CD4-positive, alpha-beta T cell treated with Interleukin-4 for 1 hour (primary cell): ENCODE measurements at regions not wholly inside any gene's neighbourhood (a gene's known extent, or its start where the extent isn't known, plus 50 kb on each side); places are given as distances from the start of the nearest gene placed in this dataset.
A peak's percentile ranks its signal among the peaks of the same experiment; 100 is the strongest.

Experiments
- DNase-seq, 2 donors: peaks; one replicate each; pipeline ENCODE4 v3.0.0-alpha.2; 2020 to 2022

DNA sequence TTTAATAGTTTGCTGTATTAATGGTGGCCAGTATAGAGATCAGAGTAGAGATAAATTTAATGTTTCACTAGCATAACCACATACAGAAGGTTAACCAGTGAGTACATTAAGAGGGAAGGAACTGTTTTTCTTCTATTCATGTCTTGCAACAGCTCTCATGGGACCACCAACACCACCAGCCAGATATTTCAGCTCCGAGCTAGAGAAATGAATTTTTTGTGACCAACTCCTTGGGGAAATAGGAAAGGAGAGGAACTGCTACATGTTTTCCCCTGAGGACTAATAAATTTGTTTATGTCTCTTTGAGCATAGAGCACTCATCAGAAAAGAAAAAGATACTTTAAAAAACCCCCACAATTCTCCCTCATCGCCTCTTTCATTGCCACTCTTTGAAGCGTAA is 247.5 kb downstream of the MBNL1 start:
- no peak for DNase-seq

- no peak for DNase-seq
Measured at GRCh38 chr3:152517502-152517901, 248.8 kb downstream of the MBNL1 start.

DNA sequence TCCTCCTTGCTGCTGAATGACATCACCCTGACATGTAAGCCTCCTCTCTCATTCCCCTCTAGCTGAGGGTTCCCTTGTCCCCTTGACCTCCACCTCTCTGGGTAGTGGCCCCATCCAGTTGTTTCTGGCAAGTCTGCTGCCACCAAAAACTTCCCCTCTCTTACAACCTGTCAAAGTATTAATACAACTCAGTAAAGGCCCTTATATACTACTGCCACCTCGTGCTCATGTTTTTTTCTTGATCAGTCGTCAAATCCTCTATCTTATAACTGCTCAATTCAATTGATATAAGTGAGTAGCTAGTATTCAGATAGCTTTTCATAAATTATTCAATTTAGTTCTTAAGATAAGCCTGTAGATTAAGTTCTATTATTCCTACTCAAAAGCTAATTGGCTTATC is 249.6 kb downstream of the MBNL1 start:
- DNase-seq: no peak

- DNase-seq: no peak
Measured at GRCh38 chr3:152519376-152519775, 250.6 kb downstream of the MBNL1 start.

DNA sequence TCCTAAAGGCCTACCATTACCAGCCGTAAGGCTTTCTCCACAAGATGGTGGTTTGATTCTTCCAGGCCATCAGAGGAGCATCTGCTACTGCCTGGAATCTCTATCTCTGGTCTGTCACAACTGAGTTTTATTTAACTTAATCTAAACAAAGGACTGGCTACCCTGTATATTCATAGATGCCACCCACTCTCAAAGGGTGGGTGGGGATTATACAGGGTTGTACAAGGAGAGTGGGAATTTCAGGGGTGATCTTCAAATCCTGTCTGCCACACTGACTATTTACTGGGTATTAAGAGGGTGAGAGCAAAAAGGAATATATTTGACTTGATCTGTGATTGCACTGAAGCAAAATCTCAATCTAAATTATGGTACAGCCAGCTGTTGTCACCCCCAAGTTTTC is 253.3 kb downstream of the MBNL1 start:
- DNase-seq: no peak

GRCh38 chr3:152524198-152525140 is 255.7 kb downstream of the MBNL1 start:
- peak; percentile 25 to 55 for DNase-seq

- DNase-seq: no peak
Measured at GRCh38 chr3:152531717-152532116, 263.0 kb downstream of the MBNL1 start.

GRCh38 chr3:152538518-152538917 is 269.8 kb downstream of the MBNL1 start:
- DNase-seq: no peak

DNA sequence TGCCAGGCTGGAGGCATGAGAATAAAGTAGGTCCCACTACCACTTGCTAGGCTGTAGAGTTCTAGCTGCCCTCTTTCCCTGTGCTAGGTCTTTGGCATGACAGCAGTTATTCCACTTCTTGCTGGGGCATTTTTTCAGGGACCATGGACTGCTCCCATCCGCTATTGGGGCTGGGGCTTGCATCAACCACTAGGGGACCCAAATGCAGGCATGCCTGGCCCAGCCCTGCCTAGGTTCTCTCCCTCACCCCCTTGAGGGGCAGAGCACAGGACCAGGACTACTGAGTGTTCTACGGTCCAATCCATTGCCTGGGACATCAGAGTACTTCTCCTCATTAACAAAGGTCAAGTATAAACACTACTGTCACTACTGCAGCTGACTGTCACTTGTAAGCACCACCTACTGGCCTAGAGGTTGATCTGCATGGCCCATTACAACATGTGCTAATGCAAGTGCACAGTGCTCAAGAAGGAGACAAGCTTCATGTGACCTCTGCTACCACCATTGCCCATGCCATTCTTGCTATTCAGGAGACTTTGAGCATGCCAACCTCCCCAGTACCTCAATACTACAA is 270.5 kb downstream of the MBNL1 start:
- DNase-seq: no peak

- DNase-seq: no peak
Measured at GRCh38 chr3:152540120-152540519, 271.4 kb downstream of the MBNL1 start.

GRCh38 chr3:152547153-152547552 is 278.4 kb downstream of the MBNL1 start:
- DNase-seq: no peak

- DNase-seq: no peak
Measured at GRCh38 chr3:152549263-152549662, 280.5 kb downstream of the MBNL1 start.

DNA sequence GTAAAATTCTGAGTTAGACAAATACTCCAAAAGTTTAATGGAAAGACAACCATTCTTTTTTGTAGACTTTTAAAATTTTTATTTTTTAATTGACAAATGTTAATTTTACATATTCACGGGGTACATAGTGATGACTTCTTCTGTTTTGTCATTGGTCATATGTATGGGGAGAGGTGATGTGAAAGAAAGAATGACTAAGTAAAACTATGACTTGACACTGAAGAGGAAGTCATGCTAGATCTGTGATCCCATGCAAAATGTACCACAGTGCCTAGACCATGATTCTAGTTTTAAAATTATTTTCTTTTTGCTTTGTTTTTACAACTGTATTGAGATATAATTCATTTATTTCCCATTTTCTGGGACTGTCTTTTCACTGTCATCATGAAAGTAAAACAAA is 281.6 kb downstream of the MBNL1 start:
- no peak for DNase-seq

GRCh38 chr3:152554980-152555379 is 280.0 kb upstream of the P2RY1 start:
- DNase-seq: no peak

DNA sequence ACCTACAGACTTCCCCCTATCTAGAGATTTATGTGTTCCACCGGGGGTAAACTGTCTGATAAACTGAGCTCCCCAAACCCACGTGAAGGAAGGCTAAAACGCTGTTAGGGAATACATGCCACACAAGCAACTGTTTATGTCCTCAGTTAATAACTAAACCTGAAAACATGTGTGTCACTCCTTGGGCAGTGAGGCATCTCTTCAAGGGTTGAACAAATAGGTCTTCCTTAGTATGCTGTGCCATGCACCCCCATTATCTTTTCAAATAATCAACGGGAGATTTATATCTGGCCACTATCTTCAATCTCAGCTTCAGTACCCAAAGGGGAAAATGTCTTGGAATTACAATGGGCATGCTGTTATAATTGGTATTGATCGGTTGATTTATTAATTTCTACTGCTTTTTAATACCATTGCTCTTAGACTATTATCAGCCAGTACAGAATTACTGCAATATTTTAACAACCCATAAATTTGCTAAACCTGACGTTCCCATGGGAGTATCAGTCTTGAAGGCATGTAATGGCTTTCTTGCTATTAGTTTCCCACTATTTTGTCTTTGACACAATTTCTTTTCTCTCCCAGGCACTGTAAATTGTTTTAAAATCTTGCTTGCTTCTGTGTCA is 279.2 kb upstream of the P2RY1 start:
- no peak for DNase-seq

GRCh38 chr3:152556731-152557254 is 278.1 kb upstream of the P2RY1 start:
- DNase-seq: no peak

DNA sequence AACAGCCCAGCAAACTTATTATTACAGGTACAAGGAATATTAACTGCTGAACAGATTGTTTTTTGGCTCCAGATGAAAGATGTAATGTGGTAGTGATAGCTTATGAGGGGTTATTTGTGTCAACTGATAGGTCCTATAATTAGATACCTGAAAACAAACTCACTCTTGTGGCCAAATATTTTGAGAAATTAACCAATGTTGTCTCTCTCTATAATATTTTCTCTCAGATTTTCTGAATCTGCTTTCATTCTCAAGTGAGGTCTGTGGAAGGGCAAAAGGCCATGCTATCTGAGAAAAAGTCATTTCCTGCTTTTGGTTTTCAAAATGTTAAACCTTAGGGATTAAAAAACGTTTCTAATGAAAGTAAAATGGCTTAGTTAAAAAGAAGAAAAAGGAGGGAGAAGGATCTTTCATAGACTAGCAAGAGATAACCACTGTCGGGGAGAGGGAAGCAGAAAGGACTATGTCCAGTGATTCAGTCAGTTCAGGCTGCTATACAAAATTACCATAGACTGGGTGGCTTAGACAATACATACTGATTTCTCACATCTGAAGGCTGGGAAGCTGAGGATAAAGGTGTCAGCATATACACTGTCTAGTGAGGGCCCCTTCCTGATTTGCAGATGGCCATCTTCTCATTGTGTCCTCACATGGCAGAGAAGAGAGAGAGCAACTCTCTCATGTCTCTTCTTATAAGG is 277.5 kb upstream of the P2RY1 start:
- no peak for DNase-seq

DNA sequence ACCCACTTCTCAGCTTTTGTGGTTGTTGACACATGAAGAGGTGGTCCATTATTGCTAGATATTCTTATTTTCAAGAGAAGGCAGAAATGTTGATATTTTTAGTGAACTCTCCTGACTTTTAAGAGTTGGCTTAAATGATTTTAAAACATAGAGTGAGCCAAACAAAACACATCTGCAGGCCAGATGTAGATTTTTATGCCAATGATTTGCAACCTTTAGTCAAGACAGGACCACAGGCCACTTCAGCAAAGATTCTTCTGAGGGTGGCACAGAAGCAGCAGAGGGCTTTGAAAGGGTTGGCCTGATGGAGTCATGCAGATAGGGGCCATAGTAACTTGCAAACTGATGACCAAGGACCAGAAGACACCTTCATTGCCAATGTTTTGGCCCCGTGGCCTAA is 276.5 kb upstream of the P2RY1 start:
- DNase-seq: no peak

- no peak for DNase-seq
Measured at GRCh38 chr3:152559246-152559645, 275.7 kb upstream of the P2RY1 start.

- no peak for DNase-seq
Measured at GRCh38 chr3:152564459-152564858, 270.5 kb upstream of the P2RY1 start.

GRCh38 chr3:152574461-152575079 is 260.4 kb upstream of the P2RY1 start:
- peak; percentile 10 to 27 for DNase-seq

DNA sequence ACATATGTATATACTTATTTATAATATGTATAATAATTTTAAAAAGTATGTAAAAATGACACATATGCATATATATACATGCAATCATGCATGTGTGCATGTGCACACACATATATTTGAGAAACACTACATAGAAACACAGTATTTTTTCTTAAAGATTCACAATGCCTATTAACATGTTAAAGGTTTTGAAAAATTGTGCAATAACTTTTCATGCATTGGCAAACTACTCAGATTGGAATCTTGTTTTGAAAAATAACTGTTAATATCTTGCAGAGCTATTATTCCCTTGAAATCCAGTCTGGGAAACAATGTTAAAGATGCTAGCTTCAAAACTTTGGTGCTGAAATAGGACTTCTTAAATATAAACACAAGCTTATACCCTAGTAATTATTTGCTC is 256.2 kb upstream of the P2RY1 start:
- DNase-seq: no peak

DNA sequence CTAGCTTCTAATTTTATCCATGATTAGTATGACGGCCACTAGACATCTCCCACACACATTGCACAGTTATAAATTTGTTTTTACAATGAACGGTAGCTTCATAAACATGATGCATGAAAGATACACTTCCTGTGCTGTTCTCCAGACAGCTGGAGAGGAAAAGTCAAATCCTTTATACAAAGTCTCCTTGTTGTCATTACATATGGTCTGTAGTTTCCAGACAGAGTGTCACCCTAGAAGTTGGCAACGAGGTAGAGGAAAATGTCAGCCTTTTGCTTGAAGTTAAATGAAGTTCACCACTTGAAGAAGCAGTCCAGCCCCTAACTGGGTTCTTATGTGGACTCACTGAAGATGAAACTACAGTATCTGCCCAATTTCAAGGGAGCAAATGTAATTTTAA is 253.0 kb upstream of the P2RY1 start:
- DNase-seq: no peak
